PC-9 (cell line): ENCODE measurements at regions not wholly inside any gene's neighbourhood (a gene's known extent, or its start where the extent isn't known, plus 50 kb on each side); places are given as distances from the start of the nearest gene placed in this dataset.

Source experiments
- BruUV-seq: library from RNA; stranded (reverse); fragments of 400-500 nt; replicated peaks from 2 replicates; lab custom pipeline; 2021; lab: Mats Ljungman, UMichigan
- CTCF ChIA-PET: fragments of 300-600 bp; sonication (Branson Sonifier 250); formaldehyde crosslinking; loops from one replicate; lab custom pipeline; 2022; ENCODE audit warnings: antibody characterized with exemption; lab: Charles Lee
- POLR2A ChIA-PET: fragments of 300-600 bp; sonication (Branson Sonifier 250); formaldehyde crosslinking; loops from one replicate; lab custom pipeline; 2022; ENCODE audit warnings: antibody characterized with exemption; ENCODE audit not compliant: unreplicated experiment; lab: Charles Lee
- DNase-seq, 2 experiments: peaks; one replicate each; pipeline versions ENCODE4 v3.0.0 to v3.0.0-alpha.2; 2015 to 2022; ENCODE audit warnings: mixed read lengths in 1 of 2
- H2AFZ ChIP-seq: fragments of 200-600 bp; sonication (generic); 2 replicates; pipeline ENCODE4 v1.8.1; 2017; ENCODE audit warnings: antibody characterized with exemption
- H3F3A ChIP-seq: fragments of 200-600 bp; sonication (generic); 2 replicates; pipeline ENCODE4 v1.8.1; 2017; ENCODE audit warnings: antibody characterized with exemption, mild to moderate bottlenecking, low read depth; ENCODE audit not compliant: insufficient read depth
- H3K27ac ChIP-seq: fragments of 200-600 bp; sonication (generic); 2 replicates; pipeline ENCODE4 v1.6.1; 2016; ENCODE audit warnings: mixed run types
- H3K27me3 ChIP-seq: fragments of 200-600 bp; sonication (generic); 2 replicates; pipeline ENCODE4 v1.6.1; 2016; ENCODE audit warnings: low read depth, mixed run types; ENCODE audit not compliant: insufficient read depth
- H3K36me3 ChIP-seq: fragments of 200-600 bp; sonication (generic); 2 replicates; pipeline ENCODE4 v1.6.1; 2016; ENCODE audit warnings: low read depth, mixed run types
- H3K4me1 ChIP-seq: fragments of 200-600 bp; sonication (generic); replicated peaks from 2 replicates; pipeline ENCODE4 v1.6.1; 2016; ENCODE audit warnings: mixed run types; ENCODE audit not compliant: insufficient read depth
- H3K4me2 ChIP-seq: fragments of 200-600 bp; sonication (generic); 2 replicates; pipeline ENCODE4 v1.6.1; 2017; ENCODE audit warnings: mixed run types
- H3K4me3 ChIP-seq: fragments of 200-600 bp; sonication (generic); 2 replicates; pipeline ENCODE4 v1.6.1; 2016; ENCODE audit warnings: mixed run types
- H3K79me2 ChIP-seq: fragments of 200-600 bp; sonication (generic); 2 replicates; pipeline ENCODE4 v1.6.1; 2017; ENCODE audit warnings: low read depth, mixed run types
- H3K9me2 ChIP-seq: fragments of 200-600 bp; sonication (generic); 2 replicates; pipeline ENCODE4 v1.8.1; 2017; ENCODE audit warnings: mild to moderate bottlenecking; ENCODE audit not compliant: insufficient read depth
- H3K9me3 ChIP-seq: fragments of 200-600 bp; sonication (generic); 2 replicates; pipeline ENCODE4 v1.8.1; 2016; ENCODE audit warnings: low read depth; ENCODE audit not compliant: insufficient read depth
- H4K20me1 ChIP-seq: fragments of 200-600 bp; sonication (generic); 2 replicates; pipeline ENCODE4 v1.8.1; 2017; ENCODE audit not compliant: insufficient read depth
- EZH2 ChIP-seq: fragments of 200-600 bp; sonication (generic); IDR thresholded peaks from 2 replicates; pipeline ENCODE4 v1.8.0; 2017; ENCODE audit warnings: antibody characterized with exemption, low read depth
- intact Hi-C: fragments of 100-400 bp; cut with micrococcal nuclease; formaldehyde crosslinking; loops from one replicate; pipeline ENCODE4 v1.10.0; 2022; ENCODE audit not compliant: unreplicated experiment
- TF ChIP-seq, protein P1 (sequence below): fragments of 200-600 bp; sonication (generic); conservative IDR thresholded peaks from 2 replicates; pipeline ENCODE4 v1.6.1; 2017; ENCODE audit warnings: mixed run types, antibody characterized with exemption, mild to moderate bottlenecking, moderate library complexity

DNA sequence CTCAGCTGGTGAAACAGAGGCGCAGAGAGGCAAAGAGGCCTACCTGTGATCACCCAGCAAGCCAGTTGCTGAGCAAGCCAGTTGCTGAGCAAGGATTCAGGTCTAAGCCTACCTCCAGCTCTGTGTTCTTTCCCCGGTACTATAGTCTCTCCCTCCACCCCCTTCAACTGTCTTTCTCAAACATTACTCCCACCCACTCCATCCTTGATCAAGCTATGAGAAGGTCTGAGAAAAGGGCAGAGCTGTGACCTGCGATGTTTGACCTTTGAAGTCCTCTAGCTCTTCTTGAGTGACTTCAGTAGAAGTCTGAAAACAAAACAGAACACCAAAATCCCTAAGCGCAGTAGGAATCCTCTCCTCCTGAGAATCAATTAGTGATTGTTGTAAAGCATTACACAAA, 665.2 kb upstream of the ID2 start:
- no peak for DNase-seq
- no peak for TF ChIP-seq EZH2
- TF ChIP-seq, protein P1, sequence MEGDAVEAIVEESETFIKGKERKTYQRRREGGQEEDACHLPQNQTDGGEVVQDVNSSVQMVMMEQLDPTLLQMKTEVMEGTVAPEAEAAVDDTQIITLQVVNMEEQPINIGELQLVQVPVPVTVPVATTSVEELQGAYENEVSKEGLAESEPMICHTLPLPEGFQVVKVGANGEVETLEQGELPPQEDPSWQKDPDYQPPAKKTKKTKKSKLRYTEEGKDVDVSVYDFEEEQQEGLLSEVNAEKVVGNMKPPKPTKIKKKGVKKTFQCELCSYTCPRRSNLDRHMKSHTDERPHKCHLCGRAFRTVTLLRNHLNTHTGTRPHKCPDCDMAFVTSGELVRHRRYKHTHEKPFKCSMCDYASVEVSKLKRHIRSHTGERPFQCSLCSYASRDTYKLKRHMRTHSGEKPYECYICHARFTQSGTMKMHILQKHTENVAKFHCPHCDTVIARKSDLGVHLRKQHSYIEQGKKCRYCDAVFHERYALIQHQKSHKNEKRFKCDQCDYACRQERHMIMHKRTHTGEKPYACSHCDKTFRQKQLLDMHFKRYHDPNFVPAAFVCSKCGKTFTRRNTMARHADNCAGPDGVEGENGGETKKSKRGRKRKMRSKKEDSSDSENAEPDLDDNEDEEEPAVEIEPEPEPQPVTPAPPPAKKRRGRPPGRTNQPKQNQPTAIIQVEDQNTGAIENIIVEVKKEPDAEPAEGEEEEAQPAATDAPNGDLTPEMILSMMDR: no peak
- Histone ChIP-seq H3K9me2 (no peaks in the 10 kb centered on the region), H3K9me3 (no peaks in the 10 kb centered on the region), H3K79me2 (no peaks in the 10 kb centered on the region), H3K4me1 (no peaks in the 10 kb centered on the region), H3K4me2 (no peak overlapping the region), H3K4me3 (no peak overlapping the region), H3K36me3 (no peaks in the 10 kb centered on the region), H2AFZ (no peak overlapping the region), H3F3A (no peaks in the 10 kb centered on the region), H4K20me1 (no peaks in the 10 kb centered on the region), H3K27me3 (peaks cover 18% of the 10 kb centered on the region), H3K27ac (no peak overlapping the region)
- POLR2A ChIA-PET: no interaction called here
- CTCF ChIA-PET: no interaction called here
- BruUV-seq: no TSS peak
- intact Hi-C loops: no loop called here

DNA sequence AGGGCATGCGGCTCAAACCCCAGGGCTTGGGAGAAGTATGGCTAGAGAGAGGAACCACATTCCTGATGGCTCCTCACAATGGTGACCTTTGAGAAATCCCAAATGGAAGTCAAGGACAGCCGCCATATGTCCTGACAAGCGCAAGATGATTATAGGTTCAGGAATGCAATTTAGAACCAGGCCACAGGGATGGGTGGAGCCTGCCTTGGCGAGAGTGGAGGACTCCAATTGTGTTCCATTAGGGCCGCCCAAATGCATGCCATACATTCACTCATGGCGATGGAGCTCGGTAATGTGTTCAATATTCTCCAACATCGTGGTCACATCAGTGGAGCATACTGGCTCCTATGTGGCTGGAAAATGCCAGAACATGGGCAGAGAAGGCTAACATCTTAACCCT, 662.9 kb upstream of the ID2 start:
- POLR2A ChIA-PET: no interaction called here
- no peak overlapping the region for H2AFZ ChIP-seq
- H3K79me2 ChIP-seq: no peaks in the 10 kb centered on the region
- H3F3A ChIP-seq: no peaks in the 10 kb centered on the region
- no peak overlapping the region for H3K4me3 ChIP-seq
- H3K9me3 ChIP-seq: no peaks in the 10 kb centered on the region
- H3K36me3 ChIP-seq: no peaks in the 10 kb centered on the region
- no peak for DNase-seq
- intact Hi-C loops: no loop called here
- H3K27ac ChIP-seq: no peak overlapping the region
- no peaks in the 10 kb centered on the region for H3K9me2 ChIP-seq
- H3K4me1 ChIP-seq: no peaks in the 10 kb centered on the region
- H3K4me2 ChIP-seq: no peak overlapping the region
- TF ChIP-seq EZH2: no peak
- TF ChIP-seq, protein P1: no peak
- BruUV-seq: no TSS peak
- CTCF ChIA-PET: no interaction called here
- peaks cover 6% of the 10 kb centered on the region; the same call in 1 of the 2 replicates for H3K27me3 ChIP-seq
- no peaks in the 10 kb centered on the region for H4K20me1 ChIP-seq

DNA sequence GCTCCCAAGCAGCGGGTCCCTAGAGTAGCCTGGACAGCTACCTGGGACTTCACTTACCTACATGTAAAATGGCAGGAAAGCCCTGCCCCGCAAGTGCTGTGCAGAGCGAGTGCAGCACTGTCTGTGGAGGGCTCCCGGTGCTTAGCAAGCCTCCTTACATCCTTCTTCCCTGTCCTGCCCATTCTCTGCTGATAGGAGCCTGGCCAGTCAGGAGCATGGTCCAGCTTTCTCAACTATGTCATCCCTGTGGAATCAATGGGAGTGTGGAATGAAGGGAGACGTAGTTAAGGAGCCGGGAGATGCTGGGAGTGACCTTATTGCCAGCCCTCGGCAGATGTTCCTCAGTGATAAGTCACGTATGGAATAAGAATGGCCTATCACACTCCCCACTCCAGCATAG, 661.9 kb upstream of the ID2 start:
- Histone ChIP-seq H3K4me2 (no peak overlapping the region), H3K4me1 (no peaks in the 10 kb centered on the region), H3K9me2 (no peaks in the 10 kb centered on the region), H2AFZ (no peak overlapping the region), H3K36me3 (no peaks in the 10 kb centered on the region), H3K9me3 (no peaks in the 10 kb centered on the region), H4K20me1 (no peaks in the 10 kb centered on the region), H3K27me3 (peaks cover 6% of the 10 kb centered on the region; the same call in 1 of the 2 replicates), H3K79me2 (no peaks in the 10 kb centered on the region), H3K4me3 (no peak overlapping the region), H3K27ac (no peak overlapping the region), H3F3A (no peaks in the 10 kb centered on the region)
- CTCF ChIA-PET: no interaction called here
- BruUV-seq: no TSS peak
- no peak for DNase-seq
- no peak for TF ChIP-seq EZH2
- TF ChIP-seq, protein P1: no peak
- POLR2A ChIA-PET: no interaction called here
- intact Hi-C loops: no loop called here
